ENCODE measurements at regions not wholly inside any gene's neighbourhood (a gene's known extent, or its start where the extent isn't known, plus 50 kb on each side); places are given as distances from the start of the nearest gene placed in this dataset.
"Not testable (repeated sequence)": the region's sequence is repeated elsewhere in the genome, so short reads cannot be mapped to it uniquely, and the experiment has no call there.

DNA sequence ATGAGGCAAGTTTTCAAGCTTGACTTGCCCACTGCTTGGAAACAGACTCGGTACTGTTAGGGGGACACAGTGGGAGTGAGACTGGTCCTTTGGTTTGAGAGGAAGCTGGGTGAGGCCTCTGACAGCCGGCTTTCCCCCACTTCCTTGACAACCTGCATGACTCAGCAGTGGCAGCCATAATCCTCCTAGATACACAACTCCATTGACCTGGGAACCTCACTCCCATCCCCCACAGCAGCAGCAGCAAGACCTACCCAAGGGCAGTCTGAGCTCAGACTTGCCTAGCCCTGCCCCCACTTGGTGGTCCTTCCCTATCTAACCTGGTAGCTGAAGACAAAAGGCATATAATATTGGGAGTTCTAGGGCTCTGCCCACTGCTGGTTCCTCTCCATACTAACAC lies 1043.5 kb upstream of the ALCAM start:
- DNase-seq, result no peak

DNA sequence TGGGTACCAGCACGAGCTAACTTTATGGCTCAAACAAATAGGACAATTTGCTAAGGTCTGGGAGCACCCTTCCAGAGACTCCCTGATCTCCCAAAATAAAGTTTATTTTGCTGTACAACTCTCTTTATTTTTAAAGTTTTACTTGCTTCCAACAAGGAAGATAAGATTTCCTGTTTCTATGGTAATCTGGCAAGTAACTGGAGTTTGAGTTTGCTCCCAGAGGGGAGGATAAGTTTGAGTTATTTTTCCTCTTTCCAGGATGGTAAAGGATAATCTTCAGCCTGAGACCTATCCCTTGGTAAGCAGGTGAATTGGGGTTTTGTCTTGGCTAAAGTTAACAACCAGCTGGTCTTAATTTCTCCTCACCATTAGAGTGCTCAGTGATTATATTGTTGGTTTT lies 1019.4 kb upstream of the ALCAM start:
- DNase-seq, result no peak

DNA sequence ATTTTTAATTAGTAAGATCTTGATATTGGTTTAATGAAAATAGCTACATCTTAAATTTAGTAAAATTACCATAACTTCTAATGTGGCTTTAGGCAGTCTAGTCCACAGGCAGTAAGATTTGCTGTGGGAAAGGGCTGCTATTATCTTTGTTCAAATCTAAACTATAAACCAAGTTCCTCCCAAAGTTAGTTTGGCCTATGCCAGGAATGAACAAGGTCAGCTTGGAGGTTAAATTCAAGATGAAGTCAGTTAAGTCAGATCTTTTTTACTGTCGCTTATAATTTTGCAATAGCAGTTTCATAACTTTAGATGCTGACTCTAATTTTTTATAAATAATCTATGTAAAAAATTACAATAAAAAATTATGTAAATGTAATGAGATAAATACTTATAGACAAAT lies 1016.9 kb upstream of the ALCAM start:
- peak; percentile 32 for DNase-seq

DNA sequence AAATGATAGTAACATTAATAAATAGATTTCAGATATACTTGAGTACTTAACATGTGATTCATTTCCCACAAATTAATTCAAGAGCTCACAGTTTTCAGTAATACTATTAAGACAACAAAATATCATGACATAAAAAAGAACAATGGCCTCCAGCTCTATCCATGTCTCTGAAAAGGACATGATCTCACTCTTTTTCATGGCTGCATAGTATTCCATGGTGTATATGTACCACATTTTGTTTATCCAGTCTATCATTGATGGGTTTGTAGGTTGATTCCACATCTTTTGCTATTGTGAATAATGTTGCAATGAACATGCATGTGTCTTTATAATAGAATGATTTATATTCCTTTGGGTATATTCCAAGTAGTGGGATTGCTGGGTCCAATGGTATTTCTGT lies 1012.8 kb upstream of the ALCAM start:
- no peak for DNase-seq

DNA sequence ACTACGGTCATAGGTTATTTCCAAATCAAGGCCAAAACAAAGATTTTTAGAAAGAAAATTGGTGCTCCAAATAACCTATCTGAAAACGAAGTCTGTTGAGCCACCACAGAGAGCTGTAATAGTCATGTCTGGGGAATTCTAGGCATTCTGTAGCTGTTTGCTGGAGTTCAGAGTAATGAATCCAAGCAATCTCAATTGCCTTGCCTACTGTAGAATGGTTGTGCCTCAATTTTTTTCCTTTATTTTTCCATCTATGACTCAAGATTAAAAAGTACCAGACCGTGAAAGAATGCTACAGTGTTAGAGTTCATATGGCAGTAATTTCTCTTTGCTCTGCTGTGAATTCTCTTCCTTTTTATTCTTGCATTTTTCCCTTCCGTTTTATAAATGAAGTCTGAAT lies 1007.2 kb upstream of the ALCAM start:
- DNase-seq, result peak; percentile 92

DNA sequence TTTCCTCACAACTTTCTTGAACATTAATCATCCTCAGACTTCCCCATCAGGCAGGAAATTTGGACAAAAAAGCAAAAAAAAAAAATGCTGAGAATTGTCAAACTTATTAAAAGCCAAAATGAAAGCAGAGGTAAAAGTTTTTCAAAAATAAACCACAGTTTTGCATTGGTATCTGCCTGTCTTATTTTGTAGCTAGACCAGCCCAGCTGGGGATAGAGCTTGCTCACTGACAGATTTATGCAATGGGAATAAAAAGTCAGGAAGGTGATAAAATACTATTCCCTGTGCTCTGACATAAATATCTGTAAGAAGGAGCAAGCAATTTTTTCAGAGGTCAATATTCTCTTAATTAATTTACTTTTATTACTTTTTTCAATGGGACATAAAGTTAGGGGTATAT lies 1006.7 kb upstream of the ALCAM start:
- no peak for DNase-seq

DNA sequence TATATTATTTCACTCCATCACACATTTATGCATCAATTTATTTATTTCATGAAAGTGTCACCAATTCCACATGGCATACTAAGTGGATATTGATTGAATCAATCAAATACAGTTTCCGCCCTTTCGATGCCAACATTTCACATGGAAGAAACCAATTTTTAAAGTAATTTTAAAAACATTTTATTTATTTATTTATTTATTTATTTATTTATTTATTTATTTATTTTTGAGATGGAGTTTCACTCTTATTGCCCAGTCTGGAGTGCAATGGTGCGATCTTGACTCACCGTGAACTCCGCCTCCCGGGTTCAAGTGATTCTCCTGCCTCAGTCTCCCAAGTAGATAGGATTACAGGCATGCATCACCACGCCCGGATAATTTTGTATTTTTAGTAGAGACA lies 1005.0 kb upstream of the ALCAM start:
- DNase-seq, result not testable (repeated sequence)

DNA sequence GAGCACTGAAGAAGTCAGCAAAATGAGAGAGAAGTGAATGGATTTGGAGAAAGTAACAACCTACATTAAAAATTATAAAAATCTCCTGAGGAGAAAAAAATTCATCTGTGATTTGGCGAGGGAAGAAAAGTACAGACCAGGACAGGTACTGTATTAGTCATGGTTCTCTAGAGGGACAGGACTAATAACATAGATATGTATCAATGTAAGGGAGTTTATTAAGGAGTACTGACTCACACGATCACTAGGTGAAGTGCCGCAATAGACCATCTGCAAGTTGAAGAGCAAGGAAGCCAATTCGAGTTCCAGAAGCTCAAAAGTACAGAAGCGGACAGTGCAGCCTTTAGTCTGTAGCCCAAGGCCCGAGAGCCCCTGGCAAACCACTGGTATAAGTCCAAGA lies 1004.4 kb upstream of the ALCAM start:
- no peak for DNase-seq

DNA sequence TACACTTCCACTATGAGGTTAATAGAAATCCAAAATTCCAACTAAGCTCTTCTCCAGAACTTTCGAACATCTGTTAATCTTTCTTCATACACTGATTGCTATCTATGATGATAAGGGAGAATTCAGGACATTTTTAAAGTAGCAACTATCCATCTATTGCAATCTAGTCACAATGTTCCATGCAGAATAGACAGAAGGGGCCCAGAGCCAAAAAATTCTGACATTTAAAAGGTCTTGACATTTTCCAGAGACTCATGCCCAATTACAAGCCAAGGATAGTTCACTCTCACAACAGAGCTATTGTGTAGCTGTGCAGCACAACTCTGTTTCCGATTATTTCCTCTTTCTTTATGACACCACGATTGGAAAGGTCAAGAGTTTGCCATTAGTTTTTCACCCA lies 999.7 kb upstream of the ALCAM start:
- DNase-seq, result no peak

DNA sequence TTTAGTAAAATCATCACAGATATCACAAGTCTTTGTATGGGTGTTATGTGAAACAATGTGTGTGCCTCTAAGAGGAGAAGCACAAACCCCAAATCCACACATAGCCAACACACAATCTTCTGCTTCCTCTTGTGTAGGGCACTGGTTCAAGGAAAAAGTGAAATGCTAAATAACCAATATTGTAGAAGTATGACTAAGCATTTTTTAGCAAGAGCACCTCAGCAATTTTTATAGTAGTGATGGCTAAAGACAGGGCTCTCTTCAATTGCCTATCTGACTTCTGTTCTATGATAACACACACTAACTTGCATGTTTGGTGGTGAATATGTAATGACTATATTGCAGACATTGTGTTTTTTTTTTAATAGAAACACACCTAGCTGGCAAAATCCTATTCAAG lies 997.9 kb upstream of the ALCAM start:
- no peak for DNase-seq

DNA sequence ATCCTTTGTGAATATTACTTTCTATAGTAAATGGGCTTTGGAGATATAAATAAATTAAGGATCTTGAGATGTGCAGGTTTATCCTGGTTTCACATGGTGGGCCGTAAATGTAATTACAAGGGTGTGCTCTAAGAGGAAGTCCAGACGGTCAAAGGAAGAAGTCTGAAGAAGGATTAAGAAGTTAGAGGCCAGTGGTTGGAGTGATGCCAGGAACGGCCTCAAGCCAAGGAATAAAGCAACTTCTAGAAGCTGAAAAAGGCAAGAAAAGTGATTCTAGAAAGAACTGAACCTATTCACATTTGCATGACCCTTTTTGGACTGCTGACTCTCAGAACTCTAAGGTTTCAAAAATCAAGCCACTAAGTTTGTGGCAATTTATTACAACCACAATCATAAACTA lies 981.3 kb upstream of the ALCAM start:
- DNase-seq, result no peak

DNA sequence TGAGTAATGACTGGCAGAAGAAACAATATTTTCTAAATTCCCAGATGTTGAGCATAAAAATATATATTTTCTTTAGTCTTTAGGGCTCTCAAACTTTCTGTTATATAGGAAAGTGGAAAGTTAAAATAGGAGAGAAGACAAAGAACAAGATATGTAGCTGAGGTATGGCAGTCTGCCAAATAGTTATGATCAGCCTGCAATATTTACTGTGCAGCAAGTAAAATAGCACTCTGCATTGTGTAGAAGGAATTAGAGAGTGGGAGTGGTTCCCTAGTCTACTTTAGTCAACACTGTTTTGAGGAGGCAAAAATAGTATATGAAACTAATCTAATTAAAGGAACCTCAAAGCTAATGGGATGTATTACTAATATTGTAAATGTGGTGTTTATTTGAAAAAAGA lies 978.1 kb upstream of the ALCAM start:
- peak; percentile 32 for DNase-seq

DNA sequence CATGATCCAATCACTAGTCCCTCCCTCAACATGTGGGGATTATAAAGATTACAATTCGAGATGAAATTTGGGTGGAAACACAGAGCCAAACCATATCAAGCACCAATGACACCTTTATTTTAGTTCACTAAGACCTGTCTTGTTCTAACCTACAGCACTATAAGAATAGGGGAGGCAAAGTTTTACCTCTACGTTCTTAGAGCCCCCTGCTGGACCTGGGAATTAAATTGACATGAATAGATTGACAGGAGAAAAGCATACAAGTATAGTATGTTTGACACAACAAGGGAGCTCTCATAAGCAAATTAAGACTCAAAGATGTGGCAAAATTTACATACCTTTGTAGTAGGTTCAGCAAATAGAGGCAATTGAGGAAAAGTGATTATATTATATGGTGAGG lies 974.4 kb upstream of the ALCAM start:
- DNase-seq, result no peak

DNA sequence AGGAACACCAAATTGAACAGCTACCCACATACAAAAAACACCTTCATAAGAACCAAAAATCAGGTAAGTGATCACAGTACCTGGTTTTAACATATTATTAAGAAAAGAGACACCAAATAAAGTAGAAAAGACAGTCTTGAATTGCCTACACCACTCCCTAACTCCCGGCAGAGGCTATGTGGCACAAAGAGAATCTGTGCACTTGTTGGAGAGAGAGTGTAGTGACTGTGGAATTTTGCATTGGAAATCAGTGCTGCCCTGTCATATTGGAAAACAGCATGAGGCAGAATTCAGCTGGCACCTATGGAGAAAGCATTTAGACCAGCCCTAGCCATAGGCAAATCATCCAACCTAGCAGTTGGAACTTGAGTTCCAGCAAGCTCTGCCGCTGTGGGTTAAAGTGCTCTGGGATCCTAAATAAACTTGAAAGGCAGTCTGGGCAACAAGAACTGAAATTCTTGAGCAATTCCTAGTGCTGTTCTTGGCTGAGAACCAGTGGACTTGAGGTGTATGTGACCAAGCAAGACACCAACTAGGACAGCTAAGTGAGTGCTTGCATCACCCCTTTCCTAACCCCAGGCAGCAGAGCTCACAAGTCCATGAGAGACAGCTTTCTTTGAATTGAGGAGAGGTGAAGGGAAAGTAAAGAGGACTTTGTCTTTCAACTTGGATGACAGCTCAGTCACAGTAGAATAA lies 969.6 kb upstream of the ALCAM start:
- peak; percentile 26 for DNase-seq

DNA sequence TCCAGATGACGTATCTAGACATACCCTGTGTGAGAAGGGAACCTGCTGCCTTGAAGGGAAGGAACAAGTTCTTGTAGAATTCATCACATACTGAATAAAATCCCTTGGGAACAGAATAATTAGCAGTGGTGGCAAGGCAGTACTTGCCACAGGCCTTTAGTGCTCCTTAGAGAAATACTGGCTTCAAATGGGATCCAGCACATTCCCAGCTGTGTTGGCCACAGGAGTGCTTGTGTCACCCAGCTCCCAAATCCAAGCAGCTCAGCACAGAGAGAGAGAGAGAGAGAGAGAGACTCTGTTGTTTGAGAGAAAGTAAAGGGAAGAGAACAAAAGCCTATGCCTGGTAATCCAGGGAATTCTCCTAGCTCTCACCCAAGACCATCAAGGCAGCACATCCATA lies 969.0 kb upstream of the ALCAM start:
- no peak for DNase-seq

DNA sequence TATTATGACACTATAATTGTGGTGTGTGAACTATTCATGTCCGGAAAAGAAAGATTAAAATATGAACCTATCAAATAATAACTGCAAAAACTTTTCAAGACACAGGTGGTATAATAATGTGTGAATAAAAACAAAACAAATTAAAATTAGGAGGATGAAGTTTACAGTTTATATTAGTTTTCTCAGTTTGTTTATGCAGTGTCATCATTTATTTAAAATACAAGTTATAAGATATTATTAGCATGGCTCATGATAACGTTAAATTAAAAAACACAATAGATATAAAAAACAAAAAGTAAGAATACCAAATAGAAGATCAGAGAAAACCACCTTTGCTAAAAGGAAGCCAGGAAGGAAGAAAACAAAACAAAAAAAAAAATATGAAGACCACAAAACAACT lies 963.8 kb upstream of the ALCAM start:
- no peak for DNase-seq

DNA sequence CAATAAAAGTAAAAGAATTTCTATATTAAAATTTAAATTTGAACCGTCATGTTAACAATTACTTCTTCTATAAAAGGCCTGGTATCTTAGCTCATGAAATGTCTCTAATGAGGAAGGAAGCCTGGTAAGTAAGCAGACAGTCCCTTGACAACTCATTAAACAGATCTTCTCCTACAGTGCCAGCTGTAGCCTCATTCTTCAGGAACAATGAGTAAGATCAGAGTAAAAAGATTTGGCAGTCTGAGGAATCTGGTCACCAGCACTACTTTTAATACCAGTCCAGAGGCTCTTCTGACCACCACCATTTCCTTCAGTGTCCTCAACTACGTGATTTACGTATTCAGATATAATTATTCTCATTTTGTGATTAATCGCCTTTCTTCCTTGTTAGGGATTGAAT lies 955.0 kb upstream of the ALCAM start:
- peak; percentile 34 for DNase-seq

DNA sequence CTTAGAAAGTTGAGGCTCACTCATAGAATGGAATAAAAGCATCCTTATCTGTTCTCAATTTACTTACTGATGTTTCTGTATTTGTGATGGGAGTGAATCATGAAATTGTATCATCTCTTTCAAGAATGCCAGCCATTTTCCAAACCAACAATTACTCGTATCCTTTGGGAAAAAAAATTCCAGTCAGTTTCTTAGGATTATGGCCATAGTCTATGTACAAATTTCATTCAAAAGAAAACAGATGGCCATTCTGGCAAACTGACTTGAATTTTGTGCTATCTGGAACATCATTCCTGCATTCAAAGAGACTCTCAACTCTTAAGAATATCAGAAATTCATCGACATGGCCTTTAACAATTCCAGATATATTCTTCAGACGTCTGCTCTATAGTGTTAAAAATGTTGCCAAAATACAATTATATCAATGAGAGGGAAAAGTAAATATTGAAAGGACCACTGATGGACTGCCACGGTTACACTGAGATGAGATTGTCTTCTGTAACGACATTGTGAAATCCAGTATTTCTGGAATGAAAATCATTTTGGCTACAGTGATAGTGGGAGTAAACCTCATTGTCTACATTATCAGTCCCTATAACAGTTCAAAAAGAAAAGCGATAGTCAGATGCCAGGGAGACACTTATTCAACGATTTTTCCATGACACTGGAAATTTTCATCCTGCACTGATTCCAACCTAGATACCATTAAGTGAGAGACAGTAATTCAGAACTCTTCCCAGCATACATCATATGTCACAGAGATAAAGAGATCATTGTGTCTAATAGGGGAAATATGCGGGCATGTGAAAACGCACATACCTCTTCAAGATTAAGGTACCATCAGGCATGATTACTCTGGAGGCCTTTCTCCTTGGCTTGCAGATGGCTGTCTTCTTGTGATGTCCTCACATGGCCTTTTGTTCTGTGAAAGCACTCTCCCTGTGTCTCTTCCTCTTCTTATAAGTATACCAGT lies 953.8 kb upstream of the ALCAM start:
- DNase-seq, result no peak

DNA sequence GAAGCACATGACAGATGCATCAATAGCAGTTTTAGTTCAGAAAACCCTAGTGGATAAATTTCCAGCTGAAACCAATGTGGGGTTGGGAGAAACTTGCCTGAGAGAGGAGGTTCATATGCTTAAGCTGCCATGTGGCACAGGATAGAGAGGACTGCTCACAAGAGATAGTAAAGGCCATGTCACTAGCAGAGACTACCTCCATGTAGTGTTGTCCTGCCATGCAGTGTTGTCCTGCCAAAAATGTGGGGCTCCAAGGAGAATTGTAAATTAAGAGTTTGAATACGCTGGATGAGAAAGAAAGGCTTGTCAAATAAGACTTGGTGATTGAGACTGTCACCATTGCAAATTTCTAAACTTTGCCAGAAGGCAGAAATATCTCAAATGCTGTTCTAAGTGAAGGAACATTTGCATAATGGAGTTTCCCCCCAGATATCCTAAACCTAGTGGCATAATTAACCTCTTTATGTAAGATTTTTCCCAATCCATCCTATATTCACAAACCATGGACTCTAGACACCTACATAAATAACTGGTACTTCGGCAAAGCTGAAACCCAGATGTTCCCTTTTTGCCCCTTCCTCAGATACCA lies 938.3 kb upstream of the ALCAM start:
- no peak for DNase-seq

DNA sequence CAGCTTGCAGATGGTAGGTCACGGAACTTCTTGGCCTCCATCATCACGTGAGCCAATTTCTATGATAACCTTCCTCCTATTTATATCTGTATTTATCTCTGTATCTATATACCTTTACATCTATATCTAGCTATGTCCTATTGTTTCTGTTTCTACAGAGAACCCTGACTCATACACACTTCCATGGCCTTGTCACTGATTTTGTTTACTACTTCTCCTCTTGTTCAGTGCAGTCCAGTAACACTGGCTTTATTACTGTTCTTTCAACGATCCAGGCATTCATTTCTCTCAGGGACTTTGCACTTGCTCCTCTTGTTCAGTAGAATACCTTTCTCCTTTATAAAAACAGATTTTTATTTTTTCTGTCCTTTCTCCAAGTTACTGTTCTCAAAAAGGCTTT lies 937.0 kb upstream of the ALCAM start:
- DNase-seq, result no peak

DNA sequence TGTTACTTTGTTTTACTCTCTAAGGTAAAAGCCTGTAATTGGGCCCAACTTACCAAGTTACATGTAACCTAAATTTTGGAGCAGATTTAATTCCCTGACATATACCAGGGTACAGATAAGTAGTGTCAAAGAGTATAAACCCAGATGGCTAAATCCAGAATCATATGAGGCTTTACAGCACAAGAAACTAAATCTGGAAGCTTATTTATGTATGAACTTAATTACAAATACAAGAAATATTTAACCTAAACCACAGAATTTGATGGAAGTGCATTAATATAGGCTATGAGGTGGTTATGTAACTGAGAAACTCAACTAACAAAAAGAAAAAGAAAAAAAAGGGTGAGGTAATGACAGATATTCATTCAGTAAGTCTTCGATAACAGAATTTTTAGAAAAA lies 930.2 kb upstream of the ALCAM start:
- DNase-seq, result peak; percentile 26

DNA sequence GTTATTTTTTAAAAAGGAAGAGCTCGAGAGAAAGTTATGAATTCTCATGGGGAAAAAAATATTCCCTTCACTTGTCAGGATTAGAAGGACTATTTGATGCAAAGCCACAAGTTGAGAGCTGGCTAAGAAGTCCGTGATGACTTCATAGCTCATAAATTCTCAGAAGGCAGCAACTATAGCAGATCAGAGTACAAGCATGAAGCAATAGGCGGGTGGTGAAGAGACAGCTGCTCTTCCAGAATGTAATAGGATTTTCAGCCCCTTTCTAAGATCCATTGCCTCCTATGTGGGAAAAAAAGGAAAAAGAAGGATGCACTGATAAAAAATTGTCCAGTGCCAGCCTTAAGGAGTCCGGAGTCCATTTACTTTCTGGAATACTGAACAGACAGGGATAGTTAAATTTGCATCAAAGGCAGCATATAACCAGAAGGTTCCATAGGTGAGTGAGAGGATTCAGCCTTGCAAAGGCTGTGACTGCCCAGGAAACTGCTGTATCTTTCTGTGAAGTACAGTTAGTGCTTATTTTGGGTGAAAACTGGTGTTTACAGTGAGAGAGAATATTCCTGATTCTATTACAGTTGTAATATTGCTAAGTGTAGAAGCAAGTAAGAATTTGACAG lies 929.5 kb upstream of the ALCAM start:
- peak; percentile 81 for DNase-seq

DNA sequence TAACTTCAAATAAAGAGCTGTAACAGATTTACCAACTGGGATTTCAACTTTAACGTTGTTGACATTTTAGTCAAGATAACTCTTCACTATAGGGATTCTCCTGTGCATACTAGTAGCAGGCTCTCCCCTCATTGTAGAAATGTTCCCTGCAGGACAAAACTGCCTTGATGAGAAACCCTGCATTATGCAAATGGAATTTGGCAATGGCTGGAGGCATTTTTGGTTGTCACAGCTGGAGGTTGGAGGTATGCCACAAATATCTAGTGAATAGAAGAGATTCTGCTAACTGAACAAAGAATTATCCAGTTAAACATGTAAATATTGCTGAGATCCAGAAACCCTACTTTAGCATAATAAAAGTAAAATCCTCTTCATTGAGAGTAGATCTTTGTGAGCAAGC lies 928.8 kb upstream of the ALCAM start:
- peak; percentile 82 for DNase-seq

DNA sequence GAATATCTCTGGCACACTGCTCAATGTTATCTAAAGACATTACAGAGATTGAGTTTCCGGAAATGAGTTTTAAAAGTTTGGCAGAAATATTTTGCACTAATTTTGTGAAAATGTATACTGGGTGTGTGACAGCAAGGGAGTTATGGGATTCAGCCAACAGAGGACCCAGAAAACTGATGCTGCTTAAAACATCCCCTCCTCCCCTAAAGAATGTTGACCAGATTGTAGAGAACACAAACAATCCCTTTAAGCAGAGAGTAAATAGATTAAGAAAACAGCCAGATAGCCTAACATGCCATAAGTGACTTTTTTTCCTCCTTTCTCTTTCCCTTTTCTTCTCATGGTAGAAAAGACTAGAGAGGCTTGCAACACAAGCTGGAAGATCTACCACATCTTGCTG lies 928.0 kb upstream of the ALCAM start:
- DNase-seq, result no peak

All from EL (cell line).